DMS79 (cell line): ENCODE measurements at regions not wholly inside any gene's neighbourhood (a gene's known extent, or its start where the extent isn't known, plus 50 kb on each side); places are given as distances from the start of the nearest gene placed in this dataset.

Experiments used
- DNase-seq: peaks from one replicate; lab custom pipeline; 2025; lab: John Stamatoyannopoulos, UW

DNA sequence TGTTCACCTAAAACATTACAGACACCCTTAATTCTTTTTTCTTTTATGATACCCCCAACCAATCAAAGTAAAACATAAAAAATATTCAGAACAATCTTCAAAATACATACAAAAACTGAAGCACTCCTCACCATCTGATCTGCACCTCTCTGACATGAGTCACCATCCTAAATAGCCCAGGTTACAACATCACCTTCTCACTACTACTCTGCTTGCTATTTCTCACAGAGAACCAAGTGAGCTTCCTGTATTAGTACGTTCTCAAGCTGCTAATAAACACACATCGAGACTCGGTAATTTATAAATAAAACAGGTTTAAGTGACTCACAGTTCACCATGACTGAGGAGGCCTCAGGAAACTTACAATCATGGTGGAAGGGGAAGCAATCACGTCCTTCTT is 183.5 kb downstream of the CBLN2 start:
- DNase-seq = no peak

DNA sequence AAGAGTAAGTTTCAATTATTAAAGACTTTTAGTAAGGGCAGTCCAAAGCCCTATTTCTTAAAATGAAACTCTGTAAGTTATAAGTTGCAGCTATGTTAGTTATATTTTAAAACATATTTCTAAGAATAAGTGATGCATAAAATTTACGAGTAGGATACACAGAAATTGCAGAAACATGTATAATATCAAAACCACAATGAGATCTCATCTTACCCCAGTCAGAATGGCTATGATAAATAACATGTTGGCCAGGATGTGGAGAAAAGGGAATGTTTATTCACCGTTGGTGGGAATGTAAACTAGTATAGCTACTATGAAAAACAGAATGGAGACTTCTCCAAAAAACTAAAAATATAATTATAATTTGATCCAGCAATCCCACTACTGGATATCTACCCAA is 201.2 kb downstream of the CBLN2 start:
- DNase-seq = no peak

DNA sequence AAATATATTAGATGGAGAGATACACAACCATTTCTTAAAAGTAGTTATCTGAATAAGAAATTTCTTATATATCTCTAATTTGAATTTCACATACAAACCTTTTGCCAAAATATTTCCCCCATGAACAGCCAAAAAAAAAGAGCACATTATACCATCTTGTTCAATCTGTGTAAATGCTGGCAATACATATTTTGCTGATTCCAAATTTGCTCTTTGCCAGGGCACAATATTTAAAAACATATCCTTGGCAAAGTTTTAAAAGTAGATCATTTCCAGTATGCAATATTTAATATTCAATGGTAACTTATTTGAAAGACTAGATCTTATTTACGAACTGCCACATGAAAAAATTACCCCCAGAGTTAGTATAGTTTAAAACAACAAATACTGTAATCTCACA is 204.2 kb downstream of the CBLN2 start:
- DNase-seq = no peak

DNA sequence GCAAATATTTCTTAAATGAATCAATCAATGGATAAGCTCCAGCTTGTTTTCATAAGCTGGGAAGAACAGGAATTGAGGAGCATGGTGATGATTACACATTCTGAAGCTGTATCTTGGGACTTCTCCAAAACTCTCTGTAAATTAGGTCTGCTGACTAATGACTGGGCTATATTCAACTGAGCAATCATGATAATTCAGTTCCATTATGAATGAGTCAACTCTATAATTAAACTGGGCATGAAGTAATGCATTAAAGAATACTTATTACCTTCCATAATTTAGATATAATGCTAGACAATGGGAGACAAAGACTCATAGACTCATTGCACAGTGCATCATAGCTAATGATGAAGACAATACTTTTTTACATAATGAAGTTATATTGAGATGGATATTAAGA is 207.4 kb downstream of the CBLN2 start:
- DNase-seq = no peak

DNA sequence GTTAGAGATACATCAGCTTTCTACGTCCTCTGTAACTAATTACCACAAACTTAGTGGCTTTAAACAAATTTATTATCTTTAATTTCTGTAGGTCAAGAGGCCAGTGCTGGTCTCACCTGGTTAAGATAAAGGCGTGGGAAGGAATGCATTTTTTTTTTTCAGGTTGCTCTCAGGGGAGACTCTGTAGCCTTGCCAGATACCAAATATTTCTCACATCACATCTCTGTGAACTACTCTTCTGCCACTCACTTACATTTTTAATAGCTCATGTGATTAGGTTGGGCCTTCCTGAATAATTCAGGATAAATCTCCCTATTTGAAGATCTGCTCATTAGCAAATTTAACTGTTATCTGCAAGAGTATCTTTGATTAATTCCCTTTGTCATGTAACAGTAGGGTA is 214.6 kb downstream of the CBLN2 start:
- no peak for DNase-seq

DNA sequence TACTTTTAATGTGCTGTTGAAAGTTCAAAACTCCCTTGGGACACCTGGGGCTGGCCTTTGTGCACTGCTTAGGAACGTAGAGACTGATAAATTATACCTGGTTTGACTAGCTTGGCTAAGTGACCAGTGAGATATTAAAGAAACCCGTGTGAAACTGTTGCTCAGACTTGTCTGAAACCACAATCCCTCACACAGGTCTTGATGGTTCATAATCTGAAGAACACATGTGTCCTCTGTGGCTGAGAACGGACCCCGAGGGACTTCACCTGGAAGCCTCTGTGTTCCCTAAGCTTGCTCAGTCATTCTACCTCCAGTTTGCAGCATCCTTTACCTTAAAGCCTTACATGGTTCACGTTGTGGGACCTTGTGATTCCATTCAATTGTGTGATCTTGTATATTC is 218.8 kb downstream of the CBLN2 start:
- DNase-seq = no peak

DNA sequence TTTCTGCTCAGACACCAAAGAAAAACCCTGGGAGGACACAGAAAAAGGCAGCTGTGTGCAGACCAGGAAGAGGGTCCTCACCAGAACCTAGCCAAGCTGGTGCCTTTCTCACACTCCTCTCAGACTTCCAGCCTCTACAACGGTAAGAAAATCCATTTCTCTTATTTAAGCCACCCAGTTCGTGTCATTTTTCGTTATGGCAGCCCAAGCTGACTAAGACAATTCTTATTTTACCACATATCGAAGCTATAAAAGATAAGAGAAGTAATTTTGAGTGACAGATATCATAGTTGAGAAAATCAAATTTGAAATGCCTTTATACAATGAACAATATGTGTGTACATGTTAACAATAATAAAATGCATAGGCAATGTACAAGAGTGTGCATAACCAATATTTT is 219.5 kb downstream of the CBLN2 start:
- DNase-seq = no peak

DNA sequence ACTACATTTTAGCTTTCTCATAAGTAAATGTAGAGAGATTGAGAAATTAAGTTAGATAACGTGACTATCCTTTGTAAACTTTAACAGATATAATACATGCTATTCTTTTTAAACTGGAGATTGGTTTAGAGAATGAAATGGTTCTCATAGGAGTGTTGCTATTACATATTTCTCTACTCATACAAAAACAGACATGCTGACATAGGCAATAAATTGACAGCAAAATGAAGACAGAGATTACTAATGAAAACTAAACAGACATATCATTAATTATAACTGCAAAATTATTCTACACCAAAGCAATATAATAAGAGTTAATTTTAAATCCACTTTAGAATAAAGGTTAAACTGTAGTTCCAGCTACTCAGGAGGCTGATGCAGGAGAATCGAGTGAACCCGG is 227.6 kb downstream of the CBLN2 start:
- no peak for DNase-seq

DNA sequence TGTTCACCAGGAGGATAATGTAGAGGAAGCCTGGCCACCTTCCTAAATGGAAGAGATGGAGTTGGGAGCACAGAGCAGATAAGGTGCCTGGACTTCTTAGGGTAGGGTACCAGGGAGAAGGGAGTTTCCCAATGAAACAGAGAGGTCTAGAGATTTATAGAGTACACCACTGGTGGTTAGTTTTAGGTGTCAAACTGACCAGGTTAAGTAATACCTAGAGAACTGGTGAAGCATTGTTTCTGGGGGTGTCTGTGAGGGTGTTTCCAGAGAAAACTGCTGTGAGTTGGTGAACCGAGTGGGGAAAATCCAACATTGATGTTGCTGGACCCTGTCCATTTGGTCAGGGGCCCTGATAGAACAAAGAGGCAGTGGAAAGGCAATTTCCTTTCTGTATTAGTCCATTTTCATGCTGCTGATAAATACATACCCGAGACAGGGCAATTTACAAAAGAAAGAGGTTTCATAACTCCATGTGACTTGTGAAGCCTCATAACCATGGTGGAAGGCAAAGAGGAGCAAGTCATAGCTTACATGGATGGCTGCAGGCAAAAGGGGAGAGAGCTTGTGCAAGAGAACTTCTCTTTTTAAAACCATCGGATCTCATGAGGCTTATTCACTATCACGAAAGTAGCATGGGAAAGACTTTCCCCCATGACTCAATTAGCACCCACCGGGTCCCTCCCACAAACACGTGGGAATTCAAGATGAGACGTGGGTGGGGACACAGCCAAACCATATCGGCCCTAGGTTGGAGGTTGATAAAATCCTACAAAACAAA is 260.8 kb downstream of the CBLN2 start:
- no peak for DNase-seq

DNA sequence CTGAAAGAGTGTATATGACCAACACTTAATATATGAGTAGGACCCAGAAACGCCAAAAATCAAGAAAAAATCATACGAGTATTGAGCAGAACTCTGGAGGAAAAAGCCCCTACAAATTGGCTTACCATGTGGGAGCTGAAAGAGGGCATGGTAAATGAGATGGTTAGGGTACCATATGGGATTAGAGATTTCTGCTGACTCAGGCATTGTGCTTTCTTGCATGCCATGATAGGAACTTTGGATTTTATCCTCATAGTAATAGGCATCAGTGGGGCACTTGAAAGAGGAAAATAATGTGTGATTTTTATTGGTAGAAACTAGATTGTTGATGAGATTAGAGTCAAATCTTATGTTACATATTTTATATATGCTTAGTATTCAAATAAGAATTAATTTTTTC is 271.1 kb downstream of the CBLN2 start:
- no peak for DNase-seq

DNA sequence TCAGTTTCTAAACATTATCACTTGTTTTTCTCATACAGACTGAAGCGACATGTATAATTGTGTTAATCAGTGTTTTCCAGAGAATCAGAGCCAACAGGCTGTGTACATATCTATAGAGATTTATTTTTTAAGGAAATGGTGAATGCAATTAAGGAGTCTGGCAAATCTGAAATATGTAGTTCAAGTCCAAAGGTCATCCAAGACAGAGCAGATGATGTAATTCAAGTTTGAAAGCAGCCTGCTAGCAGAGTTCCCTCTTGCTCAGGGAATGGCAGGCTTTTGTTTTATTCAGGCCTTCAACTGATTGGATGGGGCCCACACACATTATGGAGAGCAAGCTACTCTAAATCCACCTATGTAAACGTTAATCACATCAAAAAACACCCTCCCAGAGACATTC is 282.6 kb downstream of the CBLN2 start:
- no peak for DNase-seq

DNA sequence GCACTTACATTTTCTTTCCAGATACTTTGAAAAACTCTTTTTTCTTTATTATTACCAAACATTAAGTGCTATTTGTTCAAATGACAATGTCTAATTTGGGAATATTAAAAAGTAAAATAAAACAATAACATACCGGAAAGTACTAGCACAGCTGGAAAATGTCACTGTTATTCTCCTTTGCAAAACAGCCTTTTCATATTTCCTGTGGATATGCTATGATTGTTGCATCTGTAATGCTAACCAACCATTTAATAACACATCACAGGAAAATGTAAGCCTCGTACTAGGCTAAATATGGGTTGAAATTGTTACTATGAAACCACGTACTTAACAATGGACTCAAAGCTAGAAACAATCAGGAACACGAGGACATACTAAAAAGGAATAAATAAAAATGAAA is 298.1 kb downstream of the CBLN2 start:
- DNase-seq = no peak

DNA sequence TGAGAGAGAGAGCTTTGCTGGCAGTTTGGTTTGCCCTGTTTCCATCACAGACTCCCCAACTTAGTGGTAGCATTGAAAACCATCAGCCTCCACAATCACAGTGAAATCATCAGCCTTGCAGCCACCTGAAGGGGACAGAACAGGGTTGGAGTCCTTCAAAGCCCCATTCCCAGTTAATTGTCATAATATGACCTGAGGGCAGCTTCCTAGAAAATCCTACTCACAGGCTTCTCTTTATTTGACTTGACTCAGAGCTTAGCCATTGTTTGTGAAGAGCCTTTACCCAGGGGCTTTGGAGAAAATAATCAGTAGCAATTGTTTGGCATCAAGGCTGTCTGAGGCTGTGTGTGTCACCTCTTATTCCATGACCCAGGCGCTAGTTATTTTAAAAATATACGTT is 308.7 kb downstream of the CBLN2 start:
- DNase-seq = no peak

DNA sequence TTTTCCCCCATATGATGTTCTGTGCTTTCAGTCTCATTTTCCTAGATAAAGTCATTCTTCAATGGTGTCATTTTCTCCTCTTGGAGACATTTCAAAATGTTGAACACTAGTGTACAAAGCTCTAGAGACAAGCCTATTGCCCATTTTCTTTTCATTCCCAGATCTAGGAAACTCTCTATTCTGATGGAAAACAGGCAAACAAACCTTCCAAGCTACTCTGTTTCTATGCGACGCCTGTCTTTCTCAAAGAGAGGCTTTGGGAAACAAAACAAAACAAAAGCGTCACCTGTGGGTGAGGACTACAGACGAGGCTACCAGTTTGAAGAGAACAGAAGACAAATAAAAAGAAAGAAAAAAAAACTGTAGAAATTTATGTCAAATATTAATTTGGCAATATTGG is 311.0 kb downstream of the CBLN2 start:
- DNase-seq = no peak

DNA sequence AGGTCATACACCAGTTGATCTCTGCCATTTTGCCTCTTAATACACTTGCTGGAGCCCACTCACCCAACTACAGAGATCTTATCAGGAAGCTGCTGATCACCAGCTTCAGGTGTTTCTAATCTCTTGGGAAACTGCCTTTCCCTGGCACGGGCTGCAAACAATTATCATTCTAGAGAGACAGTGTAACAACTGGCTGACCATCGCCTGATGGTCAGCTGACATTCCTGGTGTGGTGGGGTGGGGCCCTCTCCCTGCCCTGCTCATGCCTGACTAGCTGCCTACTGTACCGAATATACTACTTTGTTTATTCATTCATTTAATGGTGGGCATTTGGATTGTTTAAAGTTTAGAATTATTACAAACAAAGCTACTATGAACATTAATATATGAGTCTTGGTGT is 311.5 kb downstream of the CBLN2 start:
- DNase-seq = no peak

DNA sequence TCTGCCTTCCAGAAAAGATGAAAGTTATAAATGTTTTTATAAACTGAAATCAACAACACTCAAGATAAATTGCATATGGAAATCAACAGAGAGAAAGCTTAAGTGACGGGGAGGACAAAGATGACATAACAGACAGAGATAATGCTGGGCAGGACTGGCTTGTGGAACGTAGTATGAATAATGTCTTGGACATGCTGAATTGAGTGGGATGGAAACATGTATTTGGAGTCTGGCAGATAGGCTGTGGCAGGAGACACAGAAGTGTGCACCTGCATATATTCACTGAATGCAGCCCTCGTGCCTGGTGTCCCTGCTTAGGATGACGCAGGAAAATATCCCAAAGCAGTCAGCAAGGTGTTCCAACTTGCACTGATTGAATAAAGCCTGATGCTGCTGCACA is 318.2 kb downstream of the CBLN2 start:
- no peak for DNase-seq

DNA sequence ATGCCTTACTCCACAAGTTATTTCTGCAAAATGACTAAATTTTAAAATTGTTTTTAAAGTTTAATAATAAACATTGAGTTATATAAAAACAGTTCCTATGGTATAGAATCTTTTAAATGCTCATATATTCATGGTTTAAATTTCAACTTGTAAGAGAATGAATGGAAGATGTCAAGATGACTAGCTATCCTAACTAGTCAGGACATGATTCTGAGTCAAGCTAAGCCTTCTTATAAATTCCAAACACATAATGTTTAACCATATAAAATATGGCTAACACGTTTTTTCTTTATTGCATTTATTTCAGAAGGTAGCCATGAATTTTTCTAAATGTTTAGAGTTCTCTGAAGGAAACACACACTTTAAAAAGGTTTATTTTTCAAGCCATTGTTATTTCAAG is 320.4 kb downstream of the CBLN2 start:
- no peak for DNase-seq

DNA sequence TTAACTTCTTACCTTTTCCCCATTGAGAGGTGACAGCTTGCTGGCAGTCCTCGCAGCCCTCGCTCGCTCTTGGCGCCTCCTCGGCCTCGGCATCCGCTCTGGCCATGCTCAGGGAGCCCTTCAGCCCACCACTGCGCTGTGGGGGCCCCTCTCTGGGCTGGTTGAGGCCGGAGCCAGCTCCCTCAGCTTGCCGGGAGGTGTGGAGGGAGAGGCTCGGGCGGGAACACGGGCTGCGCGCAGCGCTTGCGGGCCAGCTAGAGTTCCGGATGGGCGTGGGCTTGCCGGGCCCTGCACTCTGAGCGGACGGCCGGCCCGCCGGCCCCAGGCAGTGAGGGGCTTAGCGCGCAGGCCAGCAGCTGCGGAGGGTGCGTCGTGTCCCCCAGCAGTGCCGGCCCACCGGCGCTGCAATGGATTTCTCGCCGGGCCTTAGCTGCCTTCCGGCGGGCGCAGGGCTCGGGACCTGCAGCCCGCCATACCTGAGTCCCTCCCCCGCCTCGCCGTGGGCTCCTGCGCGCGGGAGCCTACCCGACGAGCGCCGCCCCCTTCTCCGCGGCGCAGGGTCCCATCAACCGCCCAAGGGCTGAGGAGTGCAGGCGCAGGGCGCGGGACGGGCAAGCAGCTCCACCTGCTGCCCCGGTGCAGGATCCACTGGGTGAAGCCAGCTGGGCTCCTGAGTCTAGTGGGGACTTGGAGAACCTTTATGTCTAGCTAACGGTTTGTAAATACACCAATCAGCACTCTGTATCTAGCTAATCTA is 335.0 kb downstream of the CBLN2 start:
- DNase-seq = no peak

DNA sequence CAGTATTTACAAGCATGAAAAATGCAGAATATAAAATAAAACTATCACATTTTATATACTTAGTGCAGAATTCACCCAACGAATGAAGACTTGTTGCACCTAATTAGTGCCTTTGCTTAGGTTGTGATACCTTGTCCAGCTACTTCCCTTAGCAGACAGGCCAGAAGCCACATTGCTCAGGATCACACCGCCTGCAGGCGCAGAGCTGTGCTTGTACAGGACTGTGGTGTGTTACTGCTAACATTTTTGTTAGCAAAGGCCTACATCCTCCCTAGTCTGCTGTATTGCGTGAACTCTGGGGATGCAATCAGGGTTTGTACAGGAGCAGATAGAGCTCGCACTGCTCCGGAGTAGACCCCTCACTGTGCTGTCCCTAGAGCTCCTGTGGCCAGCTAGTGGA is 336.9 kb downstream of the CBLN2 start:
- no peak for DNase-seq

DNA sequence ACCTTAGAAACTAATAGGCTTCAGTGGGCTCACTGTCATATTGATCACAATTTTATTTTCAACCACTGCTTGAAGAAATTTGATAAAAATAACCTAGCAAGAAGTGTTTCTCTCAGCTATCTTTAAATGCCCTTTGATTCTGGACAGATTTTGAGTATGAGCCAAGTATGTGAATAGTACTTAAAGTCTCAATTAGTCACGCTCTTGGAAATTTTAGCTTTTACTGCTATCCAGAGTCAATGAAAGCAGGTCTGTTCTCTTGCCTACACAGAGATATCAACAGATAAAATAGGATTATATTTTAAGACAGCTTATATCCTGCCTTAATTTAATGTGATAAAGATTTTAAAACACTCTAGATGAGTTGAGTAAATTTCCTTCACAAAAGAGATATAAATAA is 337.3 kb downstream of the CBLN2 start:
- DNase-seq = peak; percentile 61

DNA sequence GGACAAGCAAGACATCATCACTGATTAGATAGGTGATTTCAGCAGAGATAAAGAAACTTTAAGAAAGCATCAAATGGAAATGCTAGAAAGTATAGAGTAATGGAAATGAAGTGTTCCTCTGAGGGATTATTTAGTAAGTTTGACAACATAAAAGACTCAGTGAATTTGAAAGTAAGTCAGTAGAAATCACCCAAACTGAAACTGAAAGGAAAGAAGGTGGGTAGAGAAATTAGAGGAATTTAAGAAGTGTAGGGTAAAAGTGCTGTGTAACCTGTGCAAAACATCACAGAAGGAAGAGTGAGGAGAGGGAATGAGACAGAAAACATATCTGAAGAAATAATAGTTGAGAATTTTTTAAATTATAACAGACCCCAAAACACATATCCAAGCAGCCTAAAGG is 343.1 kb downstream of the CBLN2 start:
- DNase-seq = no peak

DNA sequence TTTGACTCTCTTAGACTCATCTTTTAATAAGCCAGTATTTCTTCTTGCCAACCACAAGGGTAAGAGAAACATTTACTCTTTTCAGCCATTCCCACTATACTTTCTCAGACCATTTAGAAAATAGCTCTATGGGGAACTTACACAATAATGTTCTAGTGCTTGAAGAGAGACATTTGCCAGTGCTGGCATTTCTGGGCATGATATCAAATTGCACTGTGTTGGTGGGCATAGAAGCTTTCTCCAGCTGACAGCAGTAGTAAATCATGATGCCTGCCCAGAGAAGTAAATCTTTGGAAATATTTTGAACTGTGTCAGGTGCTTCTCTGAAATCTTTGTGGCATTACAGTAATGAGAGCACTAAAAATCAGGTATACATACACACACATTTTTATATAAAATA is 346.6 kb downstream of the CBLN2 start:
- no peak for DNase-seq

DNA sequence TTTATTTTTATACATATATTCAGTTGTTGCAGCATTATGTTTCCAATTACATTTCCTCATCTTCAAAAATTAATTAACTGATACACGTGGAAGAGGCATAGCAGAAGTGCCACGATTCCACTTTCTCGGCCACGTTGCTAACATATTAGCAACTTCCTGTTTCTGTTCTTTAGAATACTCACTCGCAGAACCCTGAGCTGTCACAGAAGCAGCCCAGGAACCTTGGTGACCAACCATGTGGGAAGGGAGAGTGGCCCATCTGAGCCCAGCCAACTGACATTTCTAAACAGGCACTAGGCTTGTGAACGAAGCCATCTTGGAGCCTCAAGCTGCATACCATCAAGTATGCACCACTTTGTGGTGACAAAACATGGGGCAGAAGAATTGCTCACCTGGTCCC is 350.1 kb downstream of the CBLN2 start:
- no peak for DNase-seq

DNA sequence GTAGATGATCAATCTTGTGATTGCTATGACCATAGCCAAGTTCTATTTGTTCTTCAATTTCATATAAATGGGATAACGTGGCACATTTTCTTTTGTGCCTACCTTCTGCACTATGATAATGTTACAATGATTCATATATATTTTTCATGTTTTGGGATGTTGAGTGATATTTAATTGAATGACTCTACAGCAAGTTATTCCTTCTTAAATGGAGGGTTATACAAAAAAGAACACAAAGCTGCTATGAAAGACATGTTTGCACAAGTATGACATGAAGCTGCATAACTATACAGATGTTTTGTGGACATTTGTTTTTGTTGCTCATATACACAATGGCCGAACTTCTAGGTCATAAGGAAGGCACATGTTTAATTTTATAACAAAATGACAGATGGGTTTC is 356.2 kb downstream of the CBLN2 start:
- no peak for DNase-seq
